B cell (primary cell): ENCODE measurements at regions not wholly inside any gene's neighbourhood (a gene's known extent, or its start where the extent isn't known, plus 50 kb on each side); places are given as distances from the start of the nearest gene placed in this dataset.

Source experiments
- ATAC-seq: fragments of 200-7000 bp; cut with Tn5 transposase; one replicate; pipeline ENCODE4 v1.10.0; 2021; ENCODE audit warnings: low read depth, mild to moderate bottlenecking, moderate number of reproducible peaks, moderate library complexity
- CTCF ChIA-PET: fragments of 350-600 bp; sonication (Branson Sonifier 250); formaldehyde crosslinking; loops from one replicate; lab custom pipeline; 2021; ENCODE audit warnings: antibody characterized with exemption, inconsistent platforms; lab: Charles Lee
- POLR2A ChIA-PET: fragments of 350-600 bp; sonication (Branson Sonifier 250); formaldehyde crosslinking; loops from one replicate; lab custom pipeline; 2021; ENCODE audit warnings: antibody characterized with exemption; lab: Charles Lee
- DNase-seq: peaks from one replicate; pipeline ENCODE4 v3.0.0; 2013
- H2AFZ ChIP-seq: 2 replicates; pipeline ENCODE4 v1.6.1; 2012; ENCODE audit warnings: mild to moderate bottlenecking, low read depth, low read length; ENCODE audit not compliant: insufficient read depth, poor library complexity, severe bottlenecking
- H3K27ac ChIP-seq, 2 donors: 1 replicate in 1 of 2; 2 replicates in 1 of 2; pipeline ENCODE4 v1.5.1; 2012 to 2013; ENCODE audit warnings: low read length in 2 of 2, mild to moderate bottlenecking in 2 of 2, moderate library complexity in 1 of 2
- H3K27me3 ChIP-seq, 4 experiments: fragments of 200-600 bp in 1 of 4; sonication (generic) in 1 of 4; replicated peaks in 1 of 4; 1 replicate in 2 of 4; 2 replicates in 2 of 4; pipeline versions ENCODE4 v1.6.1 to v1.7.0; 2013 to 2016; ENCODE audit warnings: low read length in 3 of 4, mild to moderate bottlenecking in 2 of 4, mixed read lengths in 1 of 4, moderate library complexity in 1 of 4; ENCODE audit not compliant: insufficient read depth in 4 of 4, control insufficient read depth in 3 of 4; ENCODE audit errors: control extremely low read depth in 1 of 4
- H3K36me3 ChIP-seq, 2 experiments: replicated peaks in 1 of 2; 1 replicate in 1 of 2; 2 replicates in 1 of 2; pipeline versions ENCODE4 v1.6.1 to v1.7.1; 2013; ENCODE audit warnings: low read length in 1 of 2; ENCODE audit not compliant: insufficient read depth in 2 of 2, control insufficient read depth in 1 of 2; ENCODE audit errors: control extremely low read depth in 1 of 2, extremely low read depth in 1 of 2
- H3K4me1 ChIP-seq, 2 donors: fragments of 200-600 bp in 1 of 2; sonication (generic) in 1 of 2; 1 replicate in 1 of 2; 2 replicates in 1 of 2; pipeline versions ENCODE4 v1.5.1 to v1.6.1; 2013 to 2017; ENCODE audit warnings: low read length in 2 of 2; ENCODE audit not compliant: control insufficient read depth in 2 of 2, insufficient read depth in 2 of 2
- H3K4me2 ChIP-seq: replicated peaks from 2 replicates; pipeline ENCODE3; 2012; ENCODE audit warnings: mild to moderate bottlenecking, low read depth, low read length; ENCODE audit not compliant: poor library complexity, severe bottlenecking
- H3K4me3 ChIP-seq, 5 experiments: fragments of 200-600 bp in 1 of 5; sonication (generic) in 1 of 5; 1 replicate in 3 of 5; 2 replicates in 2 of 5; pipeline versions ENCODE4 v1.5.1 to v1.7.0; 2011 to 2016; ENCODE audit warnings: low read length in 4 of 5, mild to moderate bottlenecking in 4 of 5, low read depth in 2 of 5, control low read depth in 1 of 5, moderate library complexity in 1 of 5; ENCODE audit not compliant: insufficient read depth in 1 of 5; ENCODE audit errors: control extremely low read depth in 1 of 5, extremely low read depth in 1 of 5
- H3K79me2 ChIP-seq: fragments of 200-600 bp; sonication (generic); one replicate; pipeline ENCODE4 v1.6.0; 2016; ENCODE audit warnings: low read length; ENCODE audit not compliant: control insufficient read depth, insufficient read depth
- H3K9ac ChIP-seq: fragments of 200-600 bp; sonication (generic); 2 replicates; pipeline ENCODE4 v1.6.1; 2017; ENCODE audit warnings: mild to moderate bottlenecking, low read length, moderate library complexity
- H3K9me3 ChIP-seq, 3 donors: one replicate each; pipeline versions ENCODE4 v1.6.1 to v1.7.1; 2013; ENCODE audit warnings: low read length in 2 of 3; ENCODE audit not compliant: control insufficient read depth in 2 of 3, insufficient read depth in 1 of 3; ENCODE audit errors: control extremely low read depth in 1 of 3
- H4K20me1 ChIP-seq: 2 replicates; pipeline ENCODE4 v1.6.0; 2012; ENCODE audit warnings: mild to moderate bottlenecking, low read length; ENCODE audit not compliant: insufficient read depth, control insufficient read depth, poor library complexity, severe bottlenecking
- H3K27ac Mint-ChIP-seq: one replicate; pipeline ENCODE4 v1.8.0; 2021; ENCODE audit warnings: mixed read lengths
- H3K27me3 Mint-ChIP-seq: one replicate; pipeline ENCODE4 v1.8.0; 2021; ENCODE audit warnings: mixed read lengths
- H3K4me1 Mint-ChIP-seq: one replicate; pipeline ENCODE4 v1.8.0; 2021; ENCODE audit warnings: mixed read lengths
- H3K4me3 Mint-ChIP-seq: one replicate; pipeline ENCODE4 v1.8.0; 2021; ENCODE audit warnings: mixed read lengths
- H3K9me3 Mint-ChIP-seq: one replicate; pipeline ENCODE4 v1.8.0; 2022; ENCODE audit warnings: mixed read lengths; ENCODE audit not compliant: insufficient read depth
- CTCF ChIP-seq: fragments of 200-600 bp; IDR thresholded peaks from one replicate; pipeline ENCODE4 v1.8.0; 2022; ENCODE audit warnings: antibody characterized with exemption, mild to moderate bottlenecking
- EZH2 ChIP-seq: IDR thresholded peaks from 2 replicates; pipeline ENCODE4 v1.6.1; 2012; ENCODE audit warnings: borderline replicate concordance, low read depth, mild to moderate bottlenecking, moderate library complexity, low read length; ENCODE audit not compliant: insufficient read depth, poor library complexity, severe bottlenecking
- WGBS: methylation state at CpG from one replicate; pipeline ENCODE4 v1.1.5; 2013; ENCODE audit warnings: missing lambda C conversion rate; ENCODE audit not compliant: insufficient coverage; 5-methylcytosine and 5-hydroxymethylcytosine counted together
- intact Hi-C: fragments of 100-400 bp; cut with micrococcal nuclease; formaldehyde crosslinking; loops from one replicate; pipeline ENCODE4 v1.10.0; 2022

GRCh38 chr14:71248194-71248593, 340.9 kb downstream of the PCNX1 start:
- CTCF ChIA-PET = no interaction called here
- H3K9me3 ChIP-seq = peaks cover 0 to 3% (median 0%) of the 10 kb centered on the region in 3 donors
- POLR2A ChIA-PET = no interaction called here
- no CpG with 5 or more reads among the region's 3 CpGs for WGBS
- no peak overlapping the region for H3K27ac ChIP-seq
- no peak overlapping the region for H3K4me2 ChIP-seq
- H3K4me3 Mint-ChIP-seq = no peak overlapping the region
- H3K79me2 ChIP-seq = no peaks in the 10 kb centered on the region
- H3K27ac Mint-ChIP-seq = no peak overlapping the region
- peaks cover 0 to 4% (median 0%) of the 10 kb centered on the region in 4 experiments for H3K27me3 ChIP-seq
- TF ChIP-seq CTCF (no peak), EZH2 (no peak)
- no peaks in the 10 kb centered on the region for H3K36me3 ChIP-seq
- H4K20me1 ChIP-seq = no peaks in the 10 kb centered on the region
- peaks cover 20% of the 10 kb centered on the region for H3K4me1 Mint-ChIP-seq
- H3K9ac ChIP-seq = no peak overlapping the region
- intact Hi-C loops = no loop called here
- no peak overlapping the region for H2AFZ ChIP-seq
- H3K4me3 ChIP-seq = no peak overlapping the region
- H3K9me3 Mint-ChIP-seq = peaks cover 5% of the 10 kb centered on the region
- DNase-seq (no peak), ATAC-seq (no peak)
- no peaks in the 10 kb centered on the region for H3K27me3 Mint-ChIP-seq
- peaks cover 13 to 20% of the 10 kb centered on the region in 2 donors for H3K4me1 ChIP-seq

- TF ChIP-seq CTCF (no peak), EZH2 (no peak)
- Histone ChIP-seq H3K36me3 (no peaks in the 10 kb centered on the region), H3K4me2 (no peak overlapping the region), H2AFZ (no peak overlapping the region), H3K9me3 (peaks cover 0 to 7% (median 0%) of the 10 kb centered on the region in 3 donors), H3K9ac (no peak overlapping the region), H4K20me1 (no peaks in the 10 kb centered on the region), H3K4me3 (no peak overlapping the region), H3K27ac (no peak overlapping the region), H3K4me1 (peaks cover 13 to 17% of the 10 kb centered on the region in 2 donors), H3K27me3 (no peaks in the 10 kb centered on the region), H3K79me2 (no peaks in the 10 kb centered on the region)
- intact Hi-C loops = no loop called here
- H3K27ac Mint-ChIP-seq = no peak overlapping the region
- CTCF ChIA-PET = no interaction called here
- no peaks in the 10 kb centered on the region for H3K27me3 Mint-ChIP-seq
- DNase-seq (no peak), ATAC-seq (no peak)
- H3K4me1 Mint-ChIP-seq = peaks cover 16% of the 10 kb centered on the region
- no peak overlapping the region for H3K4me3 Mint-ChIP-seq
- H3K9me3 Mint-ChIP-seq = peaks cover 5% of the 10 kb centered on the region
- no CpG with 5 or more reads among the region's 2 CpGs for WGBS
- POLR2A ChIA-PET = no interaction called here
These were observed 343.1 kb downstream of the PCNX1 start for GRCh38 chr14:71250347-71250746.
